Glomerular visceral epithelial cell (primary cell): ENCODE measurements at regions not wholly inside any gene's neighbourhood (a gene's known extent, or its start where the extent isn't known, plus 50 kb on each side); places are given as distances from the start of the nearest gene placed in this dataset.

Source experiments
- DNase-seq: peaks from one replicate; pipeline ENCODE4 v3.0.0-alpha.2; 2016; ENCODE audit errors: extremely low spot score

DNA sequence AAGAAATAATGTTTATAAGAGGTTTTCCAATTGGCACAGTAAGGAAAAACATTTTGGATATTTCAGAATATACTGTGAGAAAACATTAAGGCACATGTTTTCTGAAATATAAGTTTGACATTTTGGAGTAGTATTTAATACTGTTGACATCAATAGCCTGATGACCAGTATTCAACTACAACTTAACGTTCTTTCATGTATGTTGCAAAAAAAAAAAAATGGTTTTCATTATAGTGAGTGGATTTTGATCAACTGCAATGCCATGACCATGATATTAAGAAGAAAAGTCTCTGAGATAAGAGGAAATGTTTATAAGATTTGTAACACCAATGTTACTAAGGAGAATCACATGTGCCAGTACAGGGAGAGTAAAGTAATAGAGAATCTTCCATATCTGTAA is 252.8 kb upstream of the RORA start:
- no peak for DNase-seq

- no peak for DNase-seq
Measured at GRCh38 chr15:61480863-61481262, 251.8 kb upstream of the RORA start.

- DNase-seq, result no peak
Measured at GRCh38 chr15:61480295-61480694, 251.2 kb upstream of the RORA start.

GRCh38 chr15:61479613-61480012 is 250.5 kb upstream of the RORA start:
- DNase-seq, result peak; percentile 6

DNA sequence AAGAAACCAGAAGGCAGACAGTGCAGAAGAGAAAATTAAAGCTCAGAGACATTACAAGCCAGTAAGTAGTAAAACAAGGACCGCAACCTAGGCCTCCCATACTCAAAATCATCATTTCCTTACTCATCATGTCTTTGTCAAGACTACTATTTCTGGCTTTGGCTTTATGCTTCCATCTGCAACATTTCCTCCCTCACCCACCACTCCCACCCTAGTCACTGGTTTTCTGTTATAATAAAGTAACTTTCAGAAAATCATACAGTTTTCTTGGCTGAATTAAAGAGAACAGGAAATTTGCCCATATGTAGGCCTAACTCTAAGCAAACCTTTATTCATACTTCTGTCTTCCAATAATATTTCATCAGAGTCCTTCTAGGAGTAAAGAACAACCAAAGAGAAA is 247.6 kb upstream of the RORA start:
- no peak for DNase-seq

GRCh38 chr15:61474796-61475195 is 245.7 kb upstream of the RORA start:
- no peak for DNase-seq

DNA sequence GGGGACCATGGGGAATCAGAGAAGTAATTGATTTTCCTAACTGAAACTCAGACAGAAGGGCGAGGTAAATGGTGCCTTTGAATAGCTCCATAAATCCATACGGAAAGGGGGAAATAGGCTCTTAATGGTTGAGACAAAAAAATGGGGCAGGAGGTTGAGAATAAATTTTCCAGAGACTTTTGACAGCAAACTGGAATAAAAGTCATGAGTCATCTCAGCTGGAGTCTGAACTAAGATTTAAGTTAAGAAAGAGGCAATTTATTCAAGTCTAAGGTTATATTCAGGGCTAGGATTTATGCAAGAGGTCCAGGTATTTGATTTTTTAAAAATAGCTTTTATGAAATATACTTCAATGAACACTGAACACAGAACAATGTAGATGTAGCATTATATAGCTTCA is 238.7 kb upstream of the RORA start:
- no peak for DNase-seq

- no peak for DNase-seq
Measured at GRCh38 chr15:61459785-61460707, 230.9 kb upstream of the RORA start.

GRCh38 chr15:61457050-61457733 is 228.1 kb upstream of the RORA start:
- DNase-seq, result no peak

- no peak for DNase-seq
Measured at GRCh38 chr15:61449186-61449702, 220.1 kb upstream of the RORA start.

- DNase-seq, result no peak
Measured at GRCh38 chr15:61447981-61448380, 218.9 kb upstream of the RORA start.

DNA sequence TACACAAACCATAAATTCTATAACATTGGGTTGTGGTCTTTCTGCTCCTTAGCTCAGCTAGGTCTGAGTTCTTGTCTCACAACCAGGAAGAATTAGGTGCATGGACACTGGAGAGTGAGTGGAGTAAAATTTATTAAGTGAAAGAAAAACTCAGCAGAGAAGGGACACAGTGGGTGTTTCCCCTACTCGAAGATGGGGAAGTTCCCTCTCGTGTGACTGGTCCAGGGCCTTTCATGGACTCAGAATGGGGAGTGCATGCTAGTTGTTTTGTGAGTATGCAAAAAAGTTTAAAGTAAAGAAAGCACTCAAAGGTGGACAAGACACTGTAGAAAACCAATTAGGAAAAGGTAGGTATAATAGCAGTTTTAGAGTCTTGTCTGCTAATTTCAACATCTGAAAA is 215.5 kb upstream of the RORA start:
- DNase-seq, result no peak

GRCh38 chr15:61442821-61443220 is 213.7 kb upstream of the RORA start:
- no peak for DNase-seq

GRCh38 chr15:61441891-61442290 is 212.8 kb upstream of the RORA start:
- no peak for DNase-seq

DNA sequence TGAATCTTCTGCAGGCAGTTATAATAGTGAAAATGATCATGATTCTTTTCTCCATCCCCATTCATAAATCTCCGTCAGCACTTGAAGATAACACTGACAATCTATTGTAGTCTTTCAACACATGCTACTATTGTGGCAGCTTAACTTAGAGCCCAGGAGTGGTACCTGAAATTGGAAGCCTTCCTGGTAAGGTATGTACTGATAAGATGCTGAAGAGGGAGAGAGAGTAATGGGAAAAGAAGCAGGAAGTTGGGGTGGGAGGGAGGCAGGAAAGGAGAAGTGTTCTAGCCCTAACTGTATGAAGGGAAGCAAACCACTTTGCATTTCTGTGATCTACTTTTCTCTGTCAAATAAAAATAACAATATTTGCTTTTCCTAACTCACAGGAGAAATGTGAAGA is 197.4 kb upstream of the RORA start:
- DNase-seq, result no peak

DNA sequence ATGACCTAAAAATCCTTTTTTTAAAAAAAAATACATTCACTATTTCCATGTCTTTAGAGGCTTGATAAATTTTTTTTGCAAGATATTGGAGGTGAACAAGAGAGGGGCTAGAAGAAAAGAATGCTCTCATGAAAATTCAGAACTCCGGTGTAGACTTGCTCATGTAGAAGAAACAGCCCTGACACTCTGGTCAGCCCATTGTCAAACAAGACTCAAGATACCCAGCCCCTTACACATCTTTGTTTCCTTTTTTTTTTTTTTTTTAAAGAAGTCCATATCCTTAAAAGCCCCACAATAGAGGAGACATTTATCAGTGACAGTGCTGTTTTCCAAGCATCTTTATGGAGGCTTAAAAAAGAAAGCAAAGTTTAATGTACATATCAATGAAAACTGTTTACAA is 196.8 kb upstream of the RORA start:
- no peak for DNase-seq

DNA sequence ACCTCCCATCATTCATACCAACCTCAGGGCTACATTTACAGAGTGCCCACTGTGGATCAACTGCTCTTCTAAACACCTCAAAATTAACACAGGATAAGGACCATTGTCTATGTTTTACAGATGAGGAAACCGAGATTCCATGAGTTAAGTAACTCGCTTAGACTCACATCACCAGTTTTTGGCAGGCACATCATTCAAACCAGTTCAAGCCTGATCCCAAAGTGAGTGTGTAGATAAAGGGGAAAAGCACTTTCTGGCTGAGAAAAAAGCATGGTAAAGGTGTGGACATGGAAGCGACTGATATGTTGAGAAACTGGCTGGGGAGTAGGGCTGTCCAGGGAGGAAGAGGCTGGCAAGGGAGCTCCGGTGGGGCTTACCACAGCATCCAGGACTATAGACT is 193.7 kb upstream of the RORA start:
- DNase-seq, result no peak

- no peak for DNase-seq
Measured at GRCh38 chr15:61421938-61422337, 192.8 kb upstream of the RORA start.

- no peak for DNase-seq
Measured at GRCh38 chr15:61421470-61421869, 192.4 kb upstream of the RORA start.

DNA sequence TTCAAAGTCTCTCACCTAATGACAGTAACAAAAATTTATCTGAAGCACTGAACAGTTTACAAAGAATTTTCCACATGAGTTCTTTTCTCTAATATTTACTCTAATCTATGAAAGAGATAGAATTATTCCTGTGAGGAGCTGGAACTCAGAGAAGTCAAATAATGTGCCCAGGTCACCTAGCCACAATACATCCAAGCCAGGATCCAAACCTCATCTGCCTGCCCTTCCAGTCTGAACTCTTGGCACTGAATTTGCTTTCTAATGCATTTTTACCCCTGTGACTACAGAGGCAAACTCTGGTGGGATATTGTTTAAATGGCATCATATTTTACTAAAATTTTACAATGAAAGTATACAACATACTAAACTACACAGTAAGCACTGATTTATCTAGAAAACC is 191.4 kb upstream of the RORA start:
- no peak for DNase-seq

GRCh38 chr15:61415617-61416120 is 186.6 kb upstream of the RORA start:
- no peak for DNase-seq

DNA sequence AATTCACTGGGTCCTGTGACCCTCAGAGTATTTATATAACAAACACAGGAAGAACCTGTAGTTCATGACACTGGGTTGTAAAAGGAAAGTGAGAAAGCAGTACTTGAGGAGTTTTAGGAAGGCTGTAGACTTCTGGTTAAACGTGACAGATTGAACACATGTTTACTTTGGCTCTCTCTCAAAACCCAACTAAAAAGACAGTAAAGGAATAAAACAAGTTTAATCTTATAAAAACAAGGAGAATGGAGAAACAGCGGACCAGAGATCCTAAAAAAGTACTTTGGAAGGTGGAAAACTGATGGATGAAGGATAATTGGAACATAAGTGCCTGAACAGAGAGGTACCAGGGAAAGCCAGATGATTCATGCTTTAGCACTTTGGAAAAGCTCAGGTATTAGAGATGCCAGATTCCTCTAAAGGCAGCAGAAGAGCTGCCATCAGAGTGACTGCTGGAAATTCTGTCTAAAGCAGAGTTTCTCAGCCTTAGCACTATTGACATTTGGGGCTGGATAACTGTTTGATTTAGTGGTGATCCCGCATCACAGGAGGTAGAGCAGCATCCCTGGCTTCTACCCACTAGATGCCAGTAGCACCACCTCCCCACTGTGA is 182.9 kb upstream of the RORA start:
- DNase-seq, result no peak
